H1 (cell line): ENCODE measurements at regions not wholly inside any gene's neighbourhood (a gene's known extent, or its start where the extent isn't known, plus 50 kb on each side); places are given as distances from the start of the nearest gene placed in this dataset.

Experiments used
- BACH1 ChIP-seq: IDR thresholded peaks from 2 replicates; pipeline ENCODE4 v1.6.1; 2012; ENCODE audit warnings: low read length, improper control_type of control experiment
- BRCA1 ChIP-seq: IDR thresholded peaks from 2 replicates; pipeline ENCODE4 v1.6.1; 2012; ENCODE audit warnings: low read depth, low read length, improper control_type of control experiment
- CTCF ChIP-seq, 3 experiments: IDR thresholded peaks; 1 replicate in 2 of 3; 2 replicates in 1 of 3; pipeline versions ENCODE4 v1.5.1 to v1.6.1; 2011; ENCODE audit warnings: low read length in 3 of 3, mild to moderate bottlenecking in 3 of 3, inconsistent platforms in 2 of 3, low read depth in 1 of 3, moderate library complexity in 1 of 3; ENCODE audit not compliant: insufficient read depth in 1 of 3; ENCODE audit errors: control extremely low read depth in 1 of 3
- MAX ChIP-seq: IDR thresholded peaks from 2 replicates; pipeline ENCODE4 v1.6.1; 2012; ENCODE audit warnings: inconsistent platforms
- POLR2AphosphoS5 ChIP-seq: IDR thresholded peaks from 2 replicates; pipeline ENCODE4 v1.6.1; 2011; ENCODE audit warnings: low read depth, low read length
- SP1 ChIP-seq: IDR thresholded peaks from 2 replicates; pipeline ENCODE4 v1.6.1; 2011; ENCODE audit warnings: low read depth, low read length
- YY1 ChIP-seq: IDR thresholded peaks from 2 replicates; pipeline ENCODE4 v1.6.1; 2011; ENCODE audit warnings: low read depth, mild to moderate bottlenecking, low read length

GRCh38 chr18:70448588-70448987, 159.7 kb downstream of the SOCS6 start:
- no peak for TF ChIP-seq BRCA1
- TF ChIP-seq BACH1 = no peak
- no peak for TF ChIP-seq MAX
- no peak for TF ChIP-seq SP1
- TF ChIP-seq CTCF (IDR thresholded peaks at IDR 0.05; ENCODE audit: control extremely low read depth in 1 of 3, insufficient read depth in 1 of 3, low read depth in 1 of 3, low read length in 3 of 3) = no peak
- TF ChIP-seq POLR2AphosphoS5 = no peak
- no peak for TF ChIP-seq YY1
